GM18867 (cell line): ENCODE measurements at regions not wholly inside any gene's neighbourhood (a gene's known extent, or its start where the extent isn't known, plus 50 kb on each side); places are given as distances from the start of the nearest gene placed in this dataset.

ENCODE experiments used
- ATAC-seq: cut with Tn5 transposase; IDR thresholded peaks from one replicate; pipeline ENCODE4 v1.9.1; 2021; ENCODE audit warnings: mild to moderate bottlenecking, moderate library complexity; ENCODE audit not compliant: unreplicated experiment

GRCh38 chr9:107198718-107199117 is 84.4 kb upstream of the RAD23B start:
- no peak for ATAC-seq

DNA sequence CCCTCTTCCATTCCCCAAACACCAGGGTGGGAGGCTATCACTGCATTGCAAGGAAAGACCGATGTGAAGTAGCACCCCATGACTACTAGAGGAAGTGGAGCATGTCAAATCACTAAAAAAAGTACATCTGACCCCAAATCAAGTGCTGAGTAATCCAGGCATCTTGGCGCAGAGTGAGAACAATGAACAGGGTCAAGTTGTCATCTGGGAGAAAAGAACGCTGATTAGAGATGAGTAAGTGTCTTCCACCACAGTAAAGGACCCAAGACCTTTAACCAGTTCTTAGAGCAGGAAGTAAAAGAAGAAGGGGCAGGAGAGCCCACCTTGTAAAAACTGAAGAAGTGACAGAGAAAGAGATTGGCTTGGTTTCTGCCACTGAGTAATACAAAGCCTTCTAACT is 75.0 kb upstream of the RAD23B start:
- ATAC-seq = no peak

DNA sequence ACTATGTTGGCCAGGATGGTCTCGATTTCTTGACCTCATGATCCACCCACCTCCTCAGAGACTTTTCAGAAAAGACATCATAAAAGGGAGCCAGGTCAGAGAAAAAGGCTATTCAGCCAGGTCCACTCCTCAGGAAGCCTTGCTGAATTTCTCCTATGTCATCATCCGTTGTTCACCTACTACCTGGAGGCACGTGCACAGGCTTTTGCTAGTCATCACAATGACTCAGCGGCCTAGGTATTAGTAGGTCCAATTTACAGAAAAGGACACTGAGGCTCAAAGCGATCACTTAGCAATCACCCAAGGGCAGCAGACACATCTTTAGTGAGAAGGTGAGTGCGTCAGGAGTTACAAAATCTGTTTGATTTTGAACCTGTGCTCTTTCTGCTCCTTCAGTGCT is 72.3 kb upstream of the RAD23B start:
- ATAC-seq = no peak

DNA sequence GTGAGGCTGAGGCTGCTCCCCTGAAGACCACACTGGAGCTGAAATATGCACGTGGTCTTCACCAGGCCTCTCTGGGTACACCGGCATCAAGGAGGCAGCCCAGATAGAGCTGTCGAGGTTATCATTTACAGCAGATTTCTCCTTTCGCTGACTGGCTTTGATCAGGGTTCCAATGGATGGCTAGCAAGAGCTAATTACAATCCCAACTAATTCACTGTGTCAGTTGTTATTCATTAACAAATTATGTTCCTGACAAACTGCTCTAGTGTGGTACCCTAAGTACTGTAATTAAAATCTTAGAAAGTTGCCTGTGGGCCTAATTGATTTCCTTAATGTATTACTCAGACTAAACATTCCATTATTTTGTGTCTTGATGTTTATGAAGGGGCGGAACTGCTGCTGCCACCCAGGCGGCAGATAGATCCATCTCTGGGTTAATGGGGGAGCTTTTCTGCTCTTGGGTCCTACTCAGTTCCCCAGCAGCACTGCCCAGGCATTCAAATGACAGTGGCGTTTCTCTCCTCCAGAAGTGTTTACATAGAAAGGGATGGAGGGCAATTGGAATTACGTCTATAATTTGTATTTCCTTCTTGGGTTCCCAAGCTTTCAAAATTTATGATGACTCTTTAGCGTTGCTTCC is 71.7 kb upstream of the RAD23B start:
- no peak for ATAC-seq

- ATAC-seq = no peak
Measured at GRCh38 chr9:107212613-107213012, 70.5 kb upstream of the RAD23B start.

- ATAC-seq = peak; percentile 31
Measured at GRCh38 chr9:107213080-107213479, 70.0 kb upstream of the RAD23B start.

DNA sequence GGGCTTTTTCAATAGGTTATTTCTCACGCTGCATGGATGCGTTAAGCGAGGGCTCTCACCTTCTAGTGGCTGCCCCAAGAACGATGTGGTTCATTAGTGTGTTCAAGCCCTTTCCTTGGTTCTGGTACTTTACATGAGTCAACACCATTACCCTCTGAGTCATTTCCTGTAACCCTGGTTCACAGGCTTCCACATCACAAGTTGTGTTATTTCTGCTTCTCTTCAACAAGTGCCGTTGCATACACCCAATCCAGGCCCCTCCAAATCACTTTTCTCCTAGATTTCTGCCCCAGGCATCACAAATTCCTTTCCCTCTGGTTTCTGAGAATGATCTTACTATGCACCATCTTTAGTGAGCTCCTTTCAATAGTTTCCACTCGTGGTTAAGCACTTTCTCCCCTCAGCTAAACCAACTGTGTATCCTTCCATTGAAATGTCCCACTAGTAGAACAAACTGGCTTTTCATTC is 69.5 kb upstream of the RAD23B start:
- ATAC-seq = peak; percentile 99

- ATAC-seq = no peak
Measured at GRCh38 chr9:107214381-107214780, 68.7 kb upstream of the RAD23B start.

DNA sequence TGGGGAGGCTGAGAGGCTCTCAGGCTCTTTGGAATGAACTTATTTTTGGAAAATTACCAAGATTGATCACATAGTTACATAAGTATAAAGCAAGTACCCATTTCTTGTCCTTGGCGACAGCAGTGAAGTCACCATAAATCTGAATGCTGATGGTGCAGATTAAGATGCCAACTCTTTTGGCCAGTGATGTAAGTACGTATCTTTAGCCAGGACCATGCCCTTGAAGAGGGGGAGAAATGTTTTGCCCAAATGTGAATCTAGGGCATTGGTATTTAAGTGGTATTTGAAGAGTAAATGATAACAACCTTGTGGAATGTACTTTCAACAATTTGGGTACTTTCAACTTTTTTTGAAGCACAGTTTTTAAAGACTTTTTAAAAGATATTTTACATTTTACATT is 68.2 kb upstream of the RAD23B start:
- no peak for ATAC-seq

DNA sequence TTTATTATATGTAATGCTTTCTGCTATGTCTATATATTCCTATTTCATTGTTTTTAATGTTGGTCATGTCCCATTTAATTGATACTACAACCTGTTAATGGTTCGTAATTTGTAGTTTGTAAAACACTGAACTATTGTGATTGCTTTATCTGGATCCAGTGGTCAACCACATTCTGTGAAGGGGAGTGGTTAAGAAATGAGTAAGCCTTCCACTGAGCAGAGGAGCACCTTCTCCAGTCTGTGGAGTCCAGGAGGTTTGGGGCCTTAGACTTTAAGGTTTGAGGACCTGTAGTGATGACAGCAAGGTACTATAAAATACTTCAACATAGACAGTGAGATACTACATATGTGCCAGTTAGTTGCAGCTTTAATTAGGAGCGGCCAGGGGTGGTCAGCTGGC is 67.7 kb upstream of the RAD23B start:
- no peak for ATAC-seq

DNA sequence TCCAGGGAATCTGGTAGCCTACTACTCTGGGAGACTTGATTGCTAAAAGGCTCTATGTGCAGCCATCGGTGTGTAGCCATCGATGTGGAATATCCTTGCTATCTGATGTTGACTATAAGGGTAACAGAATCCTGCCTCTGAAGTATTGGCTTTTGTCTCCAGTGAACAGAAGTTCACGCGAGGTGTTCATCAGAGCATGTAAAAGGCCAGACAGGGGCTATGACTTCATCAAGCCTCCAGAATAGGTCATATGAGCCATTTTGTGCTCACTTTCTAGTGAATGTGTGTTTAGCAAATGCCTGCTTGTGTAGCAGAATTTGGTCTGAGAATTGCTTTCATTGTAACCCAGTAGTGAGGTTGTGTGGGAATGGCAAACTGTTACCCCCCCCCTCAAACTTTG is 66.8 kb upstream of the RAD23B start:
- ATAC-seq = no peak

GRCh38 chr9:107218829-107219485 is 64.1 kb upstream of the RAD23B start:
- ATAC-seq = peak; percentile 90

- peak; percentile 32 for ATAC-seq
Measured at GRCh38 chr9:107219486-107220077, 63.5 kb upstream of the RAD23B start.

DNA sequence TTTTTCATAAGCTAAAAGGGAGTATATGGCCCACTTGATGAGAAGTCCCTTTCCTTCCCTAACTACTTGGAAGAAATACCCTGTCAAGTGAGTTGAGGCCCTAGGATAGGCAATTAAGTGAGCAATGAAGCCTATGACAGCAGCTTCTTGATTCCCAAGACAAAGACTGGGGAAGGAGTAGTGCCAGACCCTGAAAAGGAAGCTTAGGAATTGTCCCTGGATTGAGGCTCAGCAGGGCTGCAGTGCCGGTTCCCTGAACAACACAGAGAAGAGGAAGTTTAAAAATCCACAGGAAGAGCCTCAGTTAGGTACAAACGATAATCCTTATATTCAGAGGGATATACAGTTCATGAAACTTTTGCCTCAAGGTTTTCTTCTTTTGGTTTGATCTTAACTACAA is 61.8 kb upstream of the RAD23B start:
- no peak for ATAC-seq

- no peak for ATAC-seq
Measured at GRCh38 chr9:107222020-107222522, 61.0 kb upstream of the RAD23B start.

DNA sequence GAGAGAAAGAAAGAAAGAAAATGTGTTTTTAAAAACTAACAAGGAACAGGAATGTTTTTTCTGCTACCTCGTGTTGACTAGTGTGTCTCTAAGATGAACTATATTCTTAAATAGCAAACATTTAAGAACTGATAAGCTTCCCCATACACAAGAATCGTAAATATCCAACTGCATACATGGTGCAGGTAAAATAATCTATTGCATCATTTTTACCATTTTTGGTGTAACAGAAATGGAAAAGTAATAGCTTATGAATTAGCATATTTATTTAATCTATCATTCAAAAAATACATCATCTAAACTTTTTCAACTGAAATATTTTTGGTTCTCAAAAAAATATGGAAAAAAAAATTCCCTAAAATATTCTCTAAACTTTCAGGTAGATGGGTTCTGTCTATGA is 59.7 kb upstream of the RAD23B start:
- ATAC-seq = no peak

DNA sequence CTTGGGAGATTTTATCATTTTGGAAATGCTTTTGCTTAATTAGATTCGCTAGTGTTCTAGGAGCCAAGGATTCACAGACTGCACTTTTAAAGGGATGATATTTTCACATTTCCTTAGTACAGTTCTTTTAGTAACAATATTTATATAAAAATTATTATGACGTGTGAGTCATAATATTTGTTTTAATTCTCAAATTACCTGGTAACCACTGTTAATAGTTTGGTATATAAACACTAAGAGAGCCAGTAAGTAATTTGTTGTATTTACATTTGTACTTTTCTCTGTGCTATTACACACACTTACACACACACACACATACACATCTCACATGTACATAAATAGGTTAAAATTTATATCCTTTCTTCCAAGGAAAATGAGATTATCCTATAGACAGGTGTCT is 58.8 kb upstream of the RAD23B start:
- ATAC-seq = no peak

DNA sequence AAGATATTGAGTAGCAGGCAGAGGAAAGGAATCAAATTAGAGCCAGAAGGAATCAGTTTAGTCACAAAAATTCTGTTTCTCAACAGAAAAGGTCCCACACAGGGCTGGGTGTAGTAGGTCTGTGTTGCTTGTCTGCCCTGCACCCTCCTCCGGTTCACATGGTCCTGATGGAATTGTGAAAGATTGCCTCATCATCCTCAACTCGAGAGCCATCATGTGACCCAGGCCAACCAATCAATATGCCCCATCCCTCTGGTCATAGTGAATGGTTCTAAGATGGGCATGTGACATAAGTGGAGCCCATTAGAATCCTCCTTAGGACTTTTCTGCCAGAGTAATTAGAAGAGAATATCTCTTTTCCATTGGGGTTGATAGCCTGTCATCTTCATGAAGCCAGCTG is 56.7 kb upstream of the RAD23B start:
- ATAC-seq = no peak

DNA sequence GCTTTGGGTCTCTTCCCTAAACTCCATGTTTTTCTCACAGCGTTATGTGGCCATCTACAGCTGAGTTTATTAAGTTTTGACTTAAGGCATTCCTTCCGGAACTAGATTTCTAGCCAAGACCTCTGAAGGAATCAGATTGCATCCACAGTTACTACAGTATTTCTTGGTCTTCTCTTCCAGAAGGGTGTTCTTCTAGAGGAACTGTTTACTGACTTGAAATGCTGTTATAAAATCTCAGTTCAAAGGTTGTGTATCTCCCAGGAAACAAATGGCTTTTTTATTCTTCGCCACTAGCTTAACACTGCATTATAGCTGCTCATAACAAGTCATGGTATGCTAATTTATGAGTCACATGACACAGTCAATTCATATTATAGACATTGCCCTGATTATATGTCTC is 55.3 kb upstream of the RAD23B start:
- no peak for ATAC-seq

- no peak for ATAC-seq
Measured at GRCh38 chr9:107228496-107229039, 54.5 kb upstream of the RAD23B start.

GRCh38 chr9:107229241-107229741 is 53.8 kb upstream of the RAD23B start:
- no peak for ATAC-seq
